T-cell (primary cell): ENCODE measurements at regions not wholly inside any gene's neighbourhood (a gene's known extent, or its start where the extent isn't known, plus 50 kb on each side); places are given as distances from the start of the nearest gene placed in this dataset.

Experiments
- ATAC-seq, 4 experiments: fragments of 200-7000 bp in 3 of 4; fragments of 150-1000 bp in 1 of 4; cut with Tn5 transposase; replicated peaks in 1 of 4; 1 replicate in 3 of 4; 2 replicates in 1 of 4; pipeline ENCODE4 v1.10.0; 2021; ENCODE audit warnings: moderate library complexity in 3 of 4, mild to moderate bottlenecking in 2 of 4, moderate number of reproducible peaks in 1 of 4
- CTCF ChIA-PET, 2 donors: fragments of 300-600 bp; sonication (Branson Sonifier 250); formaldehyde crosslinking; loops; one replicate each; lab custom pipeline; 2022; ENCODE audit warnings: antibody characterized with exemption in 2 of 2; lab: Charles Lee
- POLR2A ChIA-PET, 2 donors: fragments of 300-600 bp; sonication (Branson Sonifier 250); formaldehyde crosslinking; loops; one replicate each; lab custom pipeline; 2022; ENCODE audit warnings: antibody characterized with exemption in 2 of 2; lab: Charles Lee
- DNase-seq, 35 experiments: peaks; one replicate each; pipeline versions ENCODE4 v3.0.0 to v3.0.0-alpha.2; 2013 to 2023
- H3K27ac ChIP-seq: one replicate; pipeline ENCODE4 v1.5.1; 2013; ENCODE audit warnings: low read length
- H3K27me3 ChIP-seq, 2 experiments: replicated peaks in 1 of 2; 1 replicate in 1 of 2; 2 replicates in 1 of 2; pipeline versions ENCODE4 v1.6.1 to v1.7.0; 2013; ENCODE audit warnings: low read length in 1 of 2, mixed read lengths in 1 of 2; ENCODE audit not compliant: control insufficient read depth in 2 of 2, insufficient read depth in 2 of 2; ENCODE audit errors: extremely low read depth in 1 of 2
- H3K36me3 ChIP-seq, 2 donors: 1 replicate in 1 of 2; 2 replicates in 1 of 2; pipeline versions ENCODE4 v1.6.1 to v1.7.0; 2013; ENCODE audit warnings: low read length in 1 of 2; ENCODE audit not compliant: control insufficient read depth in 2 of 2, insufficient read depth in 1 of 2; ENCODE audit errors: extremely low read depth in 1 of 2
- H3K4me1 ChIP-seq, 2 experiments: 1 replicate in 1 of 2; 2 replicates in 1 of 2; pipeline versions ENCODE4 v1.6.1 to v1.7.0; 2013; ENCODE audit warnings: low read length in 2 of 2, mixed read lengths in 1 of 2; ENCODE audit not compliant: insufficient read depth in 2 of 2, control insufficient read depth in 1 of 2; ENCODE audit errors: extremely low read depth in 1 of 2
- H3K4me3 ChIP-seq, 2 donors: 1 replicate in 1 of 2; 2 replicates in 1 of 2; pipeline versions ENCODE4 v1.5.1 to v1.7.0; 2013; ENCODE audit warnings: mild to moderate bottlenecking in 2 of 2, low read length in 1 of 2, moderate library complexity in 1 of 2; ENCODE audit not compliant: control insufficient read depth in 1 of 2; ENCODE audit errors: extremely low read depth in 1 of 2
- H3K9me3 ChIP-seq: 2 replicates; pipeline ENCODE4 v1.7.0; 2013
- H3K27ac Mint-ChIP-seq, 2 donors: one replicate each; pipeline ENCODE4 v1.8.0; 2020 to 2021; ENCODE audit warnings: mild to moderate bottlenecking in 2 of 2, mixed read lengths in 2 of 2
- H3K27me3 Mint-ChIP-seq, 2 donors: one replicate each; pipeline ENCODE4 v1.8.0; 2021 to 2022; ENCODE audit warnings: mixed read lengths in 2 of 2
- H3K36me3 Mint-ChIP-seq: one replicate; pipeline ENCODE4 v1.8.0; 2021; ENCODE audit warnings: mixed read lengths
- H3K4me1 Mint-ChIP-seq, 3 donors: one replicate each; pipeline ENCODE4 v1.8.0; 2020 to 2022; ENCODE audit warnings: mixed read lengths in 3 of 3, mild to moderate bottlenecking in 1 of 3
- H3K4me3 Mint-ChIP-seq, 3 donors: one replicate each; pipeline ENCODE4 v1.8.0; 2020 to 2022; ENCODE audit warnings: mild to moderate bottlenecking in 3 of 3, mixed read lengths in 3 of 3, moderate library complexity in 3 of 3
- H3K9me3 Mint-ChIP-seq, 3 donors: one replicate each; pipeline ENCODE4 v1.8.0; 2020 to 2022; ENCODE audit warnings: mixed read lengths in 3 of 3
- WGBS: methylation state at CpG from one replicate; pipeline ENCODE4 v1.1.5; 2013; ENCODE audit warnings: missing lambda C conversion rate; ENCODE audit not compliant: insufficient coverage; 5-methylcytosine and 5-hydroxymethylcytosine counted together

GRCh38 chr7:12898004-12898403 lies 210.6 kb downstream of the ARL4A start:
- Histone ChIP-seq H3K27me3 (no peaks in the 10 kb centered on the region), H3K9me3 (no peaks in the 10 kb centered on the region), H3K27ac (no peak overlapping the region), H3K4me3 (no peak overlapping the region), H3K4me1 (no peaks in the 10 kb centered on the region), H3K36me3 (no peaks in the 10 kb centered on the region)
- ChIA-PET CTCF (interaction anchor here in 1 of 2 donors (0.5 to 0.6 kb wide), 2 partner anchors 151 to 262 kb away, joined by 4 to 7 read pairs; no protein-coding TSS in a partner anchor), POLR2A (no interaction called here)
- Mint-ChIP-seq H3K36me3 (no peaks in the 10 kb centered on the region), H3K27me3 (peaks cover 0 to 3% of the 10 kb centered on the region in 2 donors), H3K4me1 (no peaks in the 10 kb centered on the region), H3K9me3 (no peaks in the 10 kb centered on the region), H3K4me3 (no peak overlapping the region), H3K27ac (no peak overlapping the region)
- ATAC-seq (no peak), DNase-seq (no peak)
- 83% methylated on average over 2 of the region's 2 CpGs for WGBS

- Mint-ChIP-seq H3K4me1 (no peaks in the 10 kb centered on the region), H3K36me3 (no peaks in the 10 kb centered on the region), H3K4me3 (no peak overlapping the region), H3K9me3 (no peaks in the 10 kb centered on the region), H3K27ac (no peak overlapping the region), H3K27me3 (peaks cover 0 to 1% of the 10 kb centered on the region in 2 donors)
- H3K4me1 ChIP-seq, result no peaks in the 10 kb centered on the region
- ChIA-PET CTCF (no interaction called here), POLR2A (no interaction called here)
- no peaks in the 10 kb centered on the region for H3K9me3 ChIP-seq
- no CpG with 5 or more reads among the region's 3 CpGs for WGBS
- DNase-seq (no peak), ATAC-seq (no peak)
- no peak overlapping the region for H3K27ac ChIP-seq
- H3K27me3 ChIP-seq, result no peaks in the 10 kb centered on the region
- no peak overlapping the region for H3K4me3 ChIP-seq
- no peaks in the 10 kb centered on the region for H3K36me3 ChIP-seq
These were observed 211.2 kb downstream of the ARL4A start for GRCh38 chr7:12898620-12899019.

GRCh38 chr7:12905671-12906070 lies 218.2 kb downstream of the ARL4A start:
- Mint-ChIP-seq H3K36me3 (no peaks in the 10 kb centered on the region), H3K4me1 (no peaks in the 10 kb centered on the region), H3K4me3 (no peak overlapping the region), H3K9me3 (no peaks in the 10 kb centered on the region), H3K27ac (no peak overlapping the region), H3K27me3 (no peaks in the 10 kb centered on the region)
- Histone ChIP-seq H3K4me1 (no peaks in the 10 kb centered on the region), H3K27ac (no peak overlapping the region), H3K4me3 (no peak overlapping the region), H3K27me3 (no peaks in the 10 kb centered on the region), H3K36me3 (no peaks in the 10 kb centered on the region), H3K9me3 (no peaks in the 10 kb centered on the region)
- no peak for ATAC-seq
- WGBS, result no CpG with 5 or more reads among the region's 5 CpGs
- ChIA-PET CTCF (no interaction called here), POLR2A (no interaction called here)
- no peak for DNase-seq

GRCh38 chr7:12907774-12908173 lies 220.3 kb downstream of the ARL4A start:
- ATAC-seq (no peak), DNase-seq (no peak)
- H3K27ac Mint-ChIP-seq, result no peak overlapping the region
- H3K4me3 ChIP-seq, result no peak overlapping the region
- POLR2A ChIA-PET, result no interaction called here
- no peaks in the 10 kb centered on the region for H3K9me3 ChIP-seq
- no peaks in the 10 kb centered on the region for H3K4me1 Mint-ChIP-seq
- CTCF ChIA-PET, result interaction anchor here (0.5 to 1.0 kb wide), 2 partner anchors 221 to 358 kb away, joined by 3 read pairs; no protein-coding TSS in a partner anchor
- H3K9me3 Mint-ChIP-seq, result no peaks in the 10 kb centered on the region
- no peaks in the 10 kb centered on the region for H3K36me3 Mint-ChIP-seq
- no peaks in the 10 kb centered on the region for H3K27me3 Mint-ChIP-seq
- no peaks in the 10 kb centered on the region for H3K4me1 ChIP-seq
- no peak overlapping the region for H3K27ac ChIP-seq
- no peaks in the 10 kb centered on the region for H3K36me3 ChIP-seq
- H3K4me3 Mint-ChIP-seq, result no peak overlapping the region
- 20% methylated on average over 1 of the region's 2 CpGs for WGBS
- no peaks in the 10 kb centered on the region for H3K27me3 ChIP-seq

- H3K36me3 ChIP-seq, result no peaks in the 10 kb centered on the region
- H3K4me1 Mint-ChIP-seq, result no peaks in the 10 kb centered on the region
- no peaks in the 10 kb centered on the region for H3K4me1 ChIP-seq
- H3K27me3 Mint-ChIP-seq, result no peaks in the 10 kb centered on the region
- WGBS, result no CpG with 5 or more reads among the region's 1 CpG
- ChIA-PET CTCF (no interaction called here), POLR2A (no interaction called here)
- H3K9me3 Mint-ChIP-seq, result no peaks in the 10 kb centered on the region
- H3K27me3 ChIP-seq, result no peaks in the 10 kb centered on the region
- H3K36me3 Mint-ChIP-seq, result no peaks in the 10 kb centered on the region
- no peak for ATAC-seq
- no peak overlapping the region for H3K27ac Mint-ChIP-seq
- no peak overlapping the region for H3K4me3 Mint-ChIP-seq
- no peak for DNase-seq
- H3K4me3 ChIP-seq, result no peak overlapping the region
- H3K9me3 ChIP-seq, result no peaks in the 10 kb centered on the region
- no peak overlapping the region for H3K27ac ChIP-seq
These were observed 222.1 kb downstream of the ARL4A start for GRCh38 chr7:12909483-12909882.

- DNase-seq, result no peak
- H3K27me3 Mint-ChIP-seq, result no peaks in the 10 kb centered on the region
- CTCF ChIA-PET, result interaction anchor here in 1 of 2 donors (0.7 kb wide), 1 partner anchor 41 kb away, joined by 3 read pairs; no protein-coding TSS in a partner anchor
- Histone ChIP-seq H3K36me3 (no peaks in the 10 kb centered on the region), H3K27me3 (no peaks in the 10 kb centered on the region), H3K4me3 (no peak overlapping the region), H3K4me1 (no peaks in the 10 kb centered on the region), H3K9me3 (no peaks in the 10 kb centered on the region), H3K27ac (no peak overlapping the region)
- no peak overlapping the region for H3K27ac Mint-ChIP-seq
- WGBS, result 50% methylated on average over 1 of the region's 2 CpGs
- no peaks in the 10 kb centered on the region for H3K9me3 Mint-ChIP-seq
- no peaks in the 10 kb centered on the region for H3K4me1 Mint-ChIP-seq
- POLR2A ChIA-PET, result no interaction called here
- no peaks in the 10 kb centered on the region for H3K36me3 Mint-ChIP-seq
- H3K4me3 Mint-ChIP-seq, result no peak overlapping the region
- no peak for ATAC-seq
These were observed 223.6 kb downstream of the ARL4A start for GRCh38 chr7:12911053-12911452.

GRCh38 chr7:12913002-12913401 lies 225.6 kb downstream of the ARL4A start:
- H3K36me3 ChIP-seq, result no peaks in the 10 kb centered on the region
- no peak overlapping the region for H3K27ac Mint-ChIP-seq
- ChIA-PET CTCF (no interaction called here), POLR2A (interaction anchor here in 1 of 2 donors (0.5 kb wide), 1 partner anchor 155 kb away, joined by 3 read pairs; no protein-coding TSS in a partner anchor)
- ATAC-seq (no peak), DNase-seq (no peak)
- H3K27me3 ChIP-seq, result no peaks in the 10 kb centered on the region
- H3K4me3 ChIP-seq, result no peak overlapping the region
- peaks cover 0 to 3% of the 10 kb centered on the region in 2 donors for H3K27me3 Mint-ChIP-seq
- no peaks in the 10 kb centered on the region for H3K4me1 Mint-ChIP-seq
- H3K4me3 Mint-ChIP-seq, result no peak overlapping the region
- peaks cover 3% of the 10 kb centered on the region for H3K36me3 Mint-ChIP-seq
- WGBS, result no CpG with 5 or more reads among the region's 3 CpGs
- no peaks in the 10 kb centered on the region for H3K4me1 ChIP-seq
- peaks cover 0 to 4% (median 3%) of the 10 kb centered on the region in 3 donors for H3K9me3 Mint-ChIP-seq
- no peak overlapping the region for H3K27ac ChIP-seq
- H3K9me3 ChIP-seq, result no peaks in the 10 kb centered on the region
